GM18519 (cell line): ENCODE measurements at regions not wholly inside any gene's neighbourhood (a gene's known extent, or its start where the extent isn't known, plus 50 kb on each side); places are given as distances from the start of the nearest gene placed in this dataset.
A peak's percentile ranks its signal among the peaks of the same experiment; 100 is the strongest.

Experiments used
- ATAC-seq: cut with Tn5 transposase; IDR thresholded peaks from one replicate; pipeline ENCODE4 v1.9.1; 2021; ENCODE audit warnings: mild to moderate bottlenecking, moderate library complexity; ENCODE audit not compliant: unreplicated experiment, low FRiP score

GRCh38 chr16:79348521-79349306 is 251.8 kb downstream of the MAF start:
- no peak for ATAC-seq

DNA sequence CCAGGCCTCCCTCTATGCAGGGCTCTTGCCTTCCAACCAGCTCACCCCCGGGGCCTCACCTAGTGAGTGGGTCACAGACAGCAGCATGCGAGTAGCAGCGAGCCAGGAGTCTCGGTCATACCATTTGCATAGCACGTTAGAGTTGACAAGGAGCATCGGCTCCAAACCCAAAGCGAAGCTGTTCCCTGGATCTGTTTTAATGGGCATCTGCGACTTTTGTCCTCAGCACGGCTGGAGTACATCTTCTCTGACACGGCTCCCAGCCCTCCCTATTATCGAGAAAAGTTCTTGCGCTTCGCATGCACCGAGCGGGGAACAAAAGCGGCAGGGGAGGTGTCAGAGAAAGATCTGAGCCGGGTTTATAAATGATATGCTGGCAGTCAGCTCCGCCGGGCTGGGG is 253.3 kb downstream of the MAF start:
- ATAC-seq, result no peak

DNA sequence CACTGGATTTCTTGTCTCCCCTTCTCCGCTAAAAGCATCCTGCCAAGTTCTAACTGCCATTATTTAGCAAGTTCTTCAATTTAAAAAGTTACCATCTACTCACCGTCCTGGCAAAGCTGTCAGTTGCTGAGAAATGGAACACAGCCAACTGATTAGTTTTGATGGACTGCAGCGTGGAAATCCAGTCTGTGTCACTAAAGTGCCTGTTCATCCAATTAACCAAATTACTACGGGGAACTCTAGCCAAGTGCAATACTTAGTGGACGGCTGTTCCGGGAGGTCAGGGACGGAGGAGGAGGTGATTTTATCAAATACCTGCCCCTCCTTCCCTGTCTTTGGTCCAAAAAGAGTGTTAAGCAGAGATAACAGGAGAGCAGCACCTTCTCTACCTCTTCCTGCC is 260.7 kb downstream of the MAF start:
- no peak for ATAC-seq

DNA sequence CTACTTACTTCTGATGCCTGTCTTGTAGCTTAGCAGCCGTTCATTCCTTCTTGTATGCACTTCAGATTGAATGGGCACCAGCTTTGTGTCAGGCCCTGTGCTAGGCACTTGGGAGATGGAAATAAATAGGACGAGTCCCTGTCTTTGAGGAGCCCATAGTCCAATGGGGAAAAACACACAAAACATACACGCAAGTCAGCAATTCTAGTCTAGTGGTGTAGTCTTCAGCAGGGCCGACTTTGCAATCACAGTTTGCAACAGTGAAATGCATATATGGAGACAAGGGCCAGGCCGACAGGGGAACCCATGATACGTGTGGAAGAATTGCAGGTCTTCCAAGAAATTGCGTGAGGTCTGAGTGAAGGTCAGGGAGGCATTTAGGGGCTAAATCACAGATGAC is 262.6 kb downstream of the MAF start:
- no peak for ATAC-seq

GRCh38 chr16:79336437-79337229 is 263.9 kb downstream of the MAF start:
- ATAC-seq, result no peak

- no peak for ATAC-seq
Observed at GRCh38 chr16:79334127-79334526, 266.4 kb downstream of the MAF start.

DNA sequence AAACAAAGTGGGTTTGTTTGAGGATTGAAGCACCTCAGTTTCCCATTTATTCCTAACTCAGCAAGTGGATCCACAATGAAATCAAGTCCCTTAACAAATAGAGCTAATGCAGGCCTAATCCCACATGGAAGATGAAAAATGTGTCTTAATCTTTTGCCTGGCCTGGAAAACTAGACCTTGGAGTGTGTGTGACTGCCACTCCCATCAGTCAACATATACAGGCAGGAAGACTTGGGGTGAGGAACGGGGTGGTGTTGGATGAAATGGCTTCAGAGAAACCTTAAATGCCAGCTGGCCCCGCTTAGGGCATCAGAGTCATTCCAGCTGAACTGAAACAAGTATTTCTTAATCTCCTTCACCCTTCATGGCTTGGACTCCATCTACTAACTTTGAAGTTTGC is 269.5 kb downstream of the MAF start:
- no peak for ATAC-seq

- no peak for ATAC-seq
Observed at GRCh38 chr16:79329967-79330366, 270.6 kb downstream of the MAF start.

DNA sequence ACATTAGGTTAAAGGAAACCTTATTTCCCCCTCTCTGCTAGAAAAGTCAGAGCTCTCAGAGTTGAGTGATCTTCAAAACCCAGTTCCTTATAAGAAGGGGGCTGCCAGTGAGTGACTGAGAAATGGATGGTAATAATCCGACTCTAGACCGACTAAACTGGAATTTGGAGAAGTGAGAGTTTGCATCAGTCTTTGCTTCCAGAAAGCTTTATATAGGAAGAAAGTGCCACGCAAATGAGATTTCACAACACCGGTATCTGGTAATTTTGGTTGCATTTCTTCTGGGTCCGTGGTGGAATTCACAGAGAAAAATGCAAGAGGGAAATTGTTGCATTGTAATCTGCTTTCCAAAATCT is 271.4 kb downstream of the MAF start:
- ATAC-seq, result no peak

DNA sequence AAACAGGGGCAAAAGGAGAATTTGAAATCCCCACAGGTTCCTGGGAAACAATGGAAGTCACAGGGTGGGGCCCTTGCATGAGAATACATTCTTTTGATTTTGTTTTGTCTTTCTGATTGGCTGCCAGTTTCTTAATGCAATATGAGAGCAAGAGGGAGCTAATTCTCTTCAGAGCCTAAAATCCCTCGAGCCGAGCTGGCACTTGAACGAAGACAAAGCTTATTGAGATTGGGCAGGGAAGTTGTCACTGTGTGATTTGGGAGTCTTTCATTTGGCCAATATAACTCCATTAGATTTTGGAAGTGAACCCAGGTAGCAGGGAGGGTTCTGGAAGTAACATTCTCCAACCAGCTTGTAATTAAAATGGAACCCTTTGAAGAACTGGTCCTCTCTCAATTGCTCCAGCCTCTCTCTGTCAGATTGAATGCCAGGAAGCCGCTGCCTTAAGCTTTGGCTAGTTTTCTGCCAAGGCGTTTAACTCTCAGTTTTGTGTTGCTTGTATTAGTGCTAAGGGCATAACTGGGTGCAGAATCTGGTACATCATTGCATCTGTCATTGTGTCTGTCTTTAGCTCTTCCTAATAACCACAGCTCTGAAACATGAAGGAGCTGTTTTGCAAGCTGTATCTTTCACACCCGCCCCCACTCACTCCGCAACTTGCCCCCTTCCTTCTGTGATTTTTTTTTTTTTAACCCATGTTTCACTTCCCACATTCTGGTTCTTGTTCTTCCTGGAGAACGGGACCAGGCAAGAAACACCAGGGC is 272.0 kb downstream of the MAF start:
- ATAC-seq, result no peak

- ATAC-seq, result no peak
Observed at GRCh38 chr16:79327836-79328235, 272.7 kb downstream of the MAF start.

GRCh38 chr16:79326549-79326948 is 274.0 kb downstream of the MAF start:
- ATAC-seq, result no peak

DNA sequence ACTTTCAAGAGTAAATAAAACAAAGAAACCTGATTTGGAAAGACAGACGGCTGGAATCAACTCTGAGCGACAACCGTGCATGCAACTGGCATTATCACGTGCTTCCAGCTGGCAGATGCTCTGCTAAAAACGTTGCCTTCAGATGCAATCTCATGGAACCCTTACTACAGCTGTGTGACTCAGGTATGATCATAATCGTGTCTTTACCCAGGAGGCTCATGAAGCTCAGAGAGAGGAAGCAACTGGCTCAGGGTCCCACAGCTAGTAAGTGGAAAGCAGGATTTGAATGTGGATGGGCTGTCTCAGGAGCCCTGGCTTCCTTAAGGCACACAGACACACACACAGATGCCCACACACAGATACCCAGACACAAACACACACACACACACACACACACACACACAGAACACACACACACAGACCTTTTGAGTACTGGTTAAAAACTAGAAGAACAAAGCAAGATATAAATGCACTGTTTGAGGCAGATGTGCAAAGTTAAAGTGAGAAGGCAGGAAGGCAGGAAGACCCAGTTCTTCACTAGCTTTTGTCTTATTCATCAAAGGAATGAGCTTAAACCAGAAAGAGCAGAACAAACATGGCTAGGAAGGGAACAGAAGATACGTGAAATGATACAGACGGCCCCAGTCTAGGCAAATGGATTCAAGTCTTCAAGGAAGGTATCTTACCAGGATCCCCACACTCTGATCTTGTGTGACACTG is 275.2 kb downstream of the MAF start:
- ATAC-seq, result no peak

DNA sequence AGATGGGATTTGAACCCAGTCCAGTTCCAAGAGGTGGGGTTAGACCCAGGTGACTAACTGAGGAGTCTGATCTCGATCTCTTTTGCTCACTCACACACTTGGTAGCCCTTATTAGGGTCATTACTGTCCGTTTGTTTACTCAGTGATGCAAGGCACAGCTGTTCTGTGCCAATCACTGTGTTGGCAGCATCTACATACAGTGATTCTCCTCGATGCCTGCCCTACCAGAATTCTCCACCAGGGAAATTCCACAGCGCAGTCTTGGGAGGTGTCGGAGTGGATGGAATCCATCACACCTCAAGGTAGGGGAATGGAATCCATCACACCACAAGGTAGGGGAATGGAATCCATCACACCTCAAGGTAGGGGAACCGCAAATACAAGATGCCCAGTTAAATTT is 279.6 kb downstream of the MAF start:
- no peak for ATAC-seq

- no peak for ATAC-seq
Observed at GRCh38 chr16:79318143-79318899, 282.2 kb downstream of the MAF start.

GRCh38 chr16:79317521-79317920 is 283.0 kb downstream of the MAF start:
- ATAC-seq, result no peak

- ATAC-seq, result no peak
Observed at GRCh38 chr16:79317026-79317425, 283.5 kb downstream of the MAF start.

GRCh38 chr16:79316004-79316458 is 284.5 kb downstream of the MAF start:
- ATAC-seq, result peak; percentile 82

- no peak for ATAC-seq
Observed at GRCh38 chr16:79312502-79312901, 288.0 kb downstream of the MAF start.

DNA sequence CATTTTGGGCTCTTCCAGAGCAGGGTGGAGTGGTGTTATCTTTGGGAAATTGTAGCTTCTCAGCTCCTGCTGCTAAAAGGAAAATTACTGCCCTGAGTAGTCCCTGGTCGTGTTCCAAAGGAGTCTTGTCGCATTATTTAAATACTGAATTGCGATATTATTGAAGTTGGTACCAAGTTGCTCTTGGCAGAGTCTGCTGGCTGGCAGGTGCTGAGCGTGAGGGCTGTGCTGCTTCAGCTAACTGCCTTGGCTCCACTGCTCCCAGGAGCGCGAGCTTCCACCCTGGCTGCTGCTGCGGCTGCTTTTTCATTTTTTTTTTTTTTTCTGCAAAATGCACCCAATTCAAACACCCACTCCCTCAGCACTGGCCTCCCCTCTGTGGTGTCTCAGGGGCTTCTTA is 289.8 kb downstream of the MAF start:
- ATAC-seq, result no peak
